ENCODE measurements at regions not wholly inside any gene's neighbourhood (a gene's known extent, or its start where the extent isn't known, plus 50 kb on each side); places are given as distances from the start of the nearest gene placed in this dataset.
A peak's percentile ranks its signal among the peaks of the same experiment; 100 is the strongest.

DNA sequence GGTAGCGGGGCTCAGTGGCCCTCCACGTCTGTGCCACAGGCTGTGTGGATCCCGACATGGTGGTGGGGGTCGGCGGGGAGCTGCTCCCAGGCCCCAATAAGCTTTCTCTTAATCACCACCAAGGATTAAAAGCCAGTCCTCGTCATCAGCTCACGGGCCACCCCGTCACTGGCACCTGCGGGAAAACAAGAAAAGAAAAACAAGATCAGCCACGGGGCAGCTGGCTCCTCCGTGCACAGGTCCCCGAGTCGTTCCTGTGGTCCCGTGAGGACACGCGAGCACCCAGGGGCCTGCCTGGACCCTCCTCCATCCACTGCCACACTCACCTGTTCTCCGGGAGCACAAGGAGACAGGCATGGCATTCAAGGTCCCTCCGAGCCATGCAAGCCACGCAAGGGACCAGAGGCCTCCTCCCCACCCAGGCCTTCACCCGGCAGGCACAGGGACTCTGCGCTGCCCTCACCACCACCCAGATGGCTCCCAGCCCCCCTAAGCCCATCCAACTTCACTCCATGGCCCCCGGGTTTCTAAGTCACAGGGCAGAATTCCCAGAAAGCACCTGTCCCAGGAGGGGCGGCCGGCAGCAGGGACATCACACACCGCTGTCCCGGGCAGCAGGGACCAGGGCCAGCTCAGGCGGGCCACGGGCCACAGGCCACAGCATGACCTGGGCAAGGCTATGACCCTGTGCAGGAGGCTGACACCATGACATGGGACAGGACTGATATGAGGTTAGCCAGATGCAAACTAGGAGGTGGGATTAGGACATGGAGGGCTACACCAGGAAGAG is 72.0 kb downstream of the NCOR2 start:
- FAIRE-seq (no peak), ATAC-seq (no peak), DNase-seq (ENCODE audit: low read depth, low spot score) (no peak)
- intact Hi-C loops (cut with micrococcal nuclease; ENCODE audit: unreplicated experiment): loop anchor here (2.0 kb wide), 1 partner anchor 15 kb away; no protein-coding TSS in a partner anchor
- no peak overlapping the region for H2AFZ ChIP-seq (ENCODE audit: control insufficient read depth, low read depth, low read length)
- 0 out of 2 replicates have a peak, but pooled peaks have one; percentile 23 for TF ChIP-seq NR2F1 (conservative IDR thresholded peaks at IDR 0.05)
- no peak for TF ChIP-seq POU2F2 (IDR thresholded peaks at IDR 0.05; ENCODE audit: borderline replicate concordance, low read depth, low read length)
- no peaks in the 10 kb centered on the region for H3K9me3 ChIP-seq (replicated peaks; ENCODE audit: control insufficient read depth, insufficient read depth, low read length)
- SMC1A ChIA-PET (ENCODE audit: uncharacterized antibody, unreplicated experiment): interaction anchor here (1.0 to 2.6 kb wide), 8 partner anchors 11 to 270 kb away, joined by 3 to 18 read pairs (median 7); no protein-coding TSS in a partner anchor
- POLR2A ChIA-PET: interaction anchor here (1.3 kb wide), 1 partner anchor 56 kb away, joined by 3 read pairs; no protein-coding TSS in a partner anchor
- CTCF ChIA-PET: interaction anchor here (0.6 to 2.2 kb wide), 4 partner anchors 42 to 411 kb away, joined by 3 to 7 read pairs (median 3); no protein-coding TSS in a partner anchor
- H4K20me1 ChIP-seq (ENCODE audit: control insufficient read depth, insufficient read depth): no peaks in the 10 kb centered on the region
- peaks cover 63% of the 10 kb centered on the region for H3K4me1 ChIP-seq (ENCODE audit: control insufficient read depth, insufficient read depth, low read length)
- H3K9ac ChIP-seq (ENCODE audit: control insufficient read depth, insufficient read depth, low read length): no peak overlapping the region
- peak overlapping the region; percentile 91; the same call in 1 of the 2 replicates for H3K27ac ChIP-seq (ENCODE audit: control insufficient read depth, insufficient read depth)
- H3K27me3 ChIP-seq (replicated peaks in 1 of 2; ENCODE audit: control insufficient read depth in 2 of 2, insufficient read depth in 2 of 2, low read length in 1 of 2): no peaks in the 10 kb centered on the region
- in situ Hi-C loops (cut with MboI): no loop called here
- BruUV-seq (replicated peaks): no TSS peak
- no peak overlapping the region for H3K4me2 ChIP-seq (ENCODE audit: control insufficient read depth, insufficient read depth)
- peaks cover 78% of the 10 kb centered on the region for H3K79me2 ChIP-seq (ENCODE audit: control insufficient read depth, insufficient read depth, low read length)
- WGBS (ENCODE audit: insufficient coverage, insufficient replicate concordance, low lambda C conversion rate, missing lambda C conversion rate): 97% methylated on average over 28 of the region's 28 CpGs
- no peak overlapping the region for H3K4me3 ChIP-seq
- H3K36me3 ChIP-seq (ENCODE audit: control insufficient read depth in 2 of 2, insufficient read depth in 2 of 2, low read length in 1 of 2): peaks cover 7 to 19% of the 10 kb centered on the region in 2 experiments
- RAD21 ChIA-PET (ENCODE audit: unreplicated experiment): interaction anchor here (0.7 to 2.2 kb wide), 7 partner anchors 12 to 405 kb away, joined by 3 to 15 read pairs (median 4); no protein-coding TSS in a partner anchor

- 71% methylated on average over 7 of the region's 7 CpGs for WGBS (ENCODE audit: insufficient coverage, insufficient replicate concordance, low lambda C conversion rate, missing lambda C conversion rate)
- H3K4me2 ChIP-seq (ENCODE audit: control insufficient read depth, insufficient read depth): peak overlapping the region; percentile 70
- peaks cover 76% of the 10 kb centered on the region for H3K79me2 ChIP-seq (ENCODE audit: control insufficient read depth, insufficient read depth, low read length)
- intact Hi-C loops (cut with micrococcal nuclease; ENCODE audit: unreplicated experiment): loop anchor here (2.0 to 5.0 kb wide), 3 partner anchors 14 to 53 kb away; no protein-coding TSS in a partner anchor
- DNase-seq (ENCODE audit: low read depth, low spot score): no peak
- H3K9me3 ChIP-seq (replicated peaks; ENCODE audit: control insufficient read depth, insufficient read depth, low read length): no peaks in the 10 kb centered on the region
- no peak for FAIRE-seq
- no peak for ATAC-seq
- no peaks in the 10 kb centered on the region for H3K27me3 ChIP-seq (replicated peaks in 1 of 2; ENCODE audit: control insufficient read depth in 2 of 2, insufficient read depth in 2 of 2, low read length in 1 of 2)
- POLR2A ChIA-PET: interaction anchor here (1.3 to 1.4 kb wide), 2 partner anchors 41 to 56 kb away, joined by 3 to 5 read pairs; no protein-coding TSS in a partner anchor
- RAD21 ChIA-PET (ENCODE audit: unreplicated experiment): interaction anchor here (0.6 to 2.2 kb wide), 12 partner anchors 11 to 1037 kb away, joined by 3 to 18 read pairs (median 4); partner anchors contain the start of gene SNRNP35
- H3K4me1 ChIP-seq (ENCODE audit: control insufficient read depth, insufficient read depth, low read length): peaks cover 63% of the 10 kb centered on the region
- CTCF ChIA-PET: interaction anchor here (0.6 to 2.2 kb wide), 2 partner anchors 41 to 412 kb away, joined by 3 to 7 read pairs; no protein-coding TSS in a partner anchor
- no peaks in the 10 kb centered on the region for H4K20me1 ChIP-seq (ENCODE audit: control insufficient read depth, insufficient read depth)
- H3K27ac ChIP-seq (ENCODE audit: control insufficient read depth, insufficient read depth): peak overlapping the region; percentile 91
- H2AFZ ChIP-seq (ENCODE audit: control insufficient read depth, low read depth, low read length): no peak overlapping the region
- BruUV-seq (replicated peaks): no TSS peak
- H3K9ac ChIP-seq (ENCODE audit: control insufficient read depth, insufficient read depth, low read length): peak overlapping the region; percentile 49; the same call in 1 of the 2 replicates
- peaks cover 10 to 21% of the 10 kb centered on the region in 2 experiments for H3K36me3 ChIP-seq (ENCODE audit: control insufficient read depth in 2 of 2, insufficient read depth in 2 of 2, low read length in 1 of 2)
- SMC1A ChIA-PET (ENCODE audit: uncharacterized antibody, unreplicated experiment): interaction anchor here (1.0 to 2.6 kb wide), 12 partner anchors 10 to 271 kb away, joined by 3 to 18 read pairs (median 6); no protein-coding TSS in a partner anchor
- no peak overlapping the region for H3K4me3 ChIP-seq
- in situ Hi-C loops (cut with MboI): no loop called here
- TF ChIP-seq KDM1A (IDR thresholded peaks at IDR 0.05; ENCODE audit: borderline replicate concordance): no peak
- no peak for TF ChIP-seq NKRF (conservative IDR thresholded peaks at IDR 0.05)
- no peak for TF ChIP-seq MXI1 (IDR thresholded peaks at IDR 0.05; ENCODE audit: low read depth, low read length)
- no peak for TF ChIP-seq ZBTB40 (IDR thresholded peaks at IDR 0.05; ENCODE audit: borderline replicate concordance)
- TF ChIP-seq FOXM1 (IDR thresholded peaks at IDR 0.05; ENCODE audit: low read depth, low read length): no peak
- TF ChIP-seq NFYB (IDR thresholded peaks at IDR 0.05; ENCODE audit: insufficient read depth, low read depth, low read length): no peak
Measured at GRCh38 chr12:124494751-124495129, 72.7 kb downstream of the NCOR2 start.

All from GM12878 (cell line).